Large intestine (tissue), 3 donors: ENCODE measurements at regions not wholly inside any gene's neighbourhood (a gene's known extent, or its start where the extent isn't known, plus 50 kb on each side); places are given as distances from the start of the nearest gene placed in this dataset.

Experiments used
- DNase-seq, 2 donors: peaks; one replicate each; pipeline versions ENCODE4 v3.0.0 to v3.0.0-alpha.2; 2013
- H3K27ac ChIP-seq: one replicate; pipeline ENCODE4 v1.5.1; 2013; ENCODE audit warnings: low read length
- H3K27me3 ChIP-seq: 2 replicates; pipeline ENCODE4 v1.6.1; 2013; ENCODE audit warnings: low read length; ENCODE audit not compliant: control insufficient read depth, insufficient read depth
- H3K36me3 ChIP-seq: 2 replicates; pipeline ENCODE4 v1.6.1; 2013; ENCODE audit warnings: low read length; ENCODE audit not compliant: control insufficient read depth, insufficient read depth
- H3K4me1 ChIP-seq: one replicate; pipeline ENCODE4 v1.6.1; 2013; ENCODE audit warnings: low read length; ENCODE audit not compliant: control insufficient read depth, insufficient read depth
- H3K4me3 ChIP-seq: one replicate; pipeline ENCODE4 v1.5.1; 2013; ENCODE audit warnings: low read length
- H3K9me3 ChIP-seq: one replicate; pipeline ENCODE4 v1.6.1; 2013; ENCODE audit warnings: mild to moderate bottlenecking, low read depth, low read length, moderate library complexity; ENCODE audit not compliant: control insufficient read depth
- WGBS: methylation state at CpG from one replicate; pipeline ENCODE4 v1.1.5; 2013; ENCODE audit warnings: low lambda C conversion rate; ENCODE audit not compliant: insufficient coverage; 5-methylcytosine and 5-hydroxymethylcytosine counted together

DNA sequence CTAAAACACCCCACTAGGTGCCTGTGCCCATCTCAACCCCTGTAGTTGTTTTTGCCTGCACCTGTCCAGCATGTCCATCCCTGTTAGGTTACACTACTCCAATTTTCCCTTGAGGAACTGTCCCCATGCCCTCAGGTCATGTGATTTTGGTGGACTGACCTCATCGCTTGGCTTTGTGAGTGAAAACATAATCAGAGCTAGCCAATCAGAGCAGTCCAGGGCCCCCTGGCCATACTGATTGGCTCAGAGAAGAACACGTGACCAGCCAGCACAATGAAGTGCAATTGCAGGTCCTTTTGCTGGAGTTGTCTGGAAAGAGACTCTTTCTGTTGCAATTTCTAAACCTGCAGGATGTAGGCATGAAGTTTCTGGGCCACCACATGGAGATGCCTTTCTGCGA is 303.3 kb upstream of the PROX1 start:
- no peak for DNase-seq
- no CpG with 5 or more reads among the region's 3 CpGs for WGBS
- H3K27ac ChIP-seq = no peak overlapping the region
- H3K9me3 ChIP-seq = no peaks in the 10 kb centered on the region
- H3K27me3 ChIP-seq = no peaks in the 10 kb centered on the region
- no peak overlapping the region for H3K4me3 ChIP-seq
- no peaks in the 10 kb centered on the region for H3K36me3 ChIP-seq
- H3K4me1 ChIP-seq = peaks cover 8% of the 10 kb centered on the region

DNA sequence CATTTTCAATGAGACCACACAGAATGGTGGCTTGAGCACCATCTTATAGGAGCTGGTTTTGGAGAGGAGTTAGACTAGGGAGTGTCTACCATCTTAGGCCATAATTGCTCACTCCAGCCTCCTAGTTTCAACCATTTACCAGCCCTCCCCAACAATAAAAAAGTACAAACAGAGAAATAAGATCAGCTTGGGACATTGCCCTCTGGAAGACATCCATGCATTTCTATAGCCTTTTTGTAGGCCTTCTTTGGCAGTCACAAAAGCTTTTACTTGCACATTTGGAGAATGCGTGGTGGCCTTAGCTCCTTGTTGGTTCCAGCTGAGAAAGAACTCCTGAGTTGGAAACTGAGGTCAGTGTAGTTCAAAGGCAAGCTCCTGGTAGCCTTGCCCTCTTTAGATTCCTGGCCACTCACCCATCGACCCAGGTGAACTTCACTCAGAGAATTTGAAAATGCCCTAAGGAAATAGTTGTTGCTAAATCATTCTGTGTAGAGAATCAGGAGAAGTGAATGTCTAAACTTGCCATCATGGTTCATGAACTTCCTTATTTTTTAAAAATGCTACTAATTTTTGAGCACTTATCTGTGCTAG is 301.7 kb upstream of the PROX1 start:
- H3K4me1 ChIP-seq = peaks cover 17% of the 10 kb centered on the region

DNA sequence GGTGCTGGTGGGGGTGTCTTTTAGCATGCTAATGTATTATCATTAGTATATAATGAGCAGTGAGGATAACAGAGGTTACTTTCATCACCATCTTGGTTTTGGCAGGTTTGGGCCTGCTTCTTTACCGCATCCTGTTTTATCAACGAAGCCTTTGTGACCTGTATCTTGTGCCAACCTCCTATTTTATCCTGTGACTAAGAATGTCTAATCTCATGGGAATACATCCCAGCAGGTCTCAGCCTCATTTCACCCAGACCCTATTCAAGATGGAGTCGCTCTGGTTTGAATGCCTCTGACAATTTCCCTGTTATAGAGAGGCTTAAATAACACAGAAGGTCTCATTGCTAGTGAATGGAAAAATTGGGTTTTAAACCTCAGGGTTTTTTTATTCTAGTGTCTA is 300.8 kb upstream of the PROX1 start:
- no peaks in the 10 kb centered on the region for H3K9me3 ChIP-seq
- DNase-seq = no peak
- H3K4me1 ChIP-seq = peaks cover 26% of the 10 kb centered on the region
- no peak overlapping the region for H3K4me3 ChIP-seq
- H3K27me3 ChIP-seq = no peaks in the 10 kb centered on the region
- 100% methylated on average over 1 of the region's 3 CpGs for whole genome bisulfite sequencing
- H3K36me3 ChIP-seq = no peaks in the 10 kb centered on the region
- no peak overlapping the region for H3K27ac ChIP-seq

More for the DNA sequence above, 301.7 kb upstream of the PROX1 start:
- Histone ChIP-seq H3K9me3 (no peaks in the 10 kb centered on the region), H3K4me3 (no peak overlapping the region), H3K27ac (no peak overlapping the region), H3K36me3 (no peaks in the 10 kb centered on the region), H3K27me3 (no peaks in the 10 kb centered on the region)
- no peak for DNase-seq
- WGBS = no CpG with 5 or more reads among the region's 2 CpGs

DNA sequence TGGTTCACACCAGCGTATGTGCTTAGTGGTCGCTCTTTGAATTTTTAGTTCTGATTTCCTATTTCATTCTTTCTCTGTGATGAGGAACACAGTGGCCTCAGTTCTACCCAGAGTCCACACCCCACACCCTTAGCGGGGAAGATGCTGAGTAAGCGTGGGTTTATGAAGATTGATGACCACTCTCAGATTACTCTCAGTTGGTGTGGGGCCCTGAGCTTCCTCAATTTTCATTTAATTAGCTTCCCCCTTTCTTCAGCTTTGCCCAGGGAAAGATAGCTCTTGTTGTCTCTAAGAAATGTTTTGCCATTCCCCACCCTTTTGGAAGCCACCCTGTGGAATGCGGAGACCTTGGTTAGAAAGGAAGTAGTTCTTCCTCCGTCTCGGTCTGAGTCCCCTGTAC is 299.9 kb upstream of the PROX1 start:
- 33% methylated on average over 3 of the region's 7 CpGs for WGBS
- DNase-seq = peak in 1 of 2 donors; percentile 54
- H3K9me3 ChIP-seq = no peaks in the 10 kb centered on the region
- H3K36me3 ChIP-seq = no peaks in the 10 kb centered on the region
- H3K27ac ChIP-seq = no peak overlapping the region
- no peak overlapping the region for H3K4me3 ChIP-seq
- peaks cover 32% of the 10 kb centered on the region for H3K4me1 ChIP-seq
- H3K27me3 ChIP-seq = no peaks in the 10 kb centered on the region

DNA sequence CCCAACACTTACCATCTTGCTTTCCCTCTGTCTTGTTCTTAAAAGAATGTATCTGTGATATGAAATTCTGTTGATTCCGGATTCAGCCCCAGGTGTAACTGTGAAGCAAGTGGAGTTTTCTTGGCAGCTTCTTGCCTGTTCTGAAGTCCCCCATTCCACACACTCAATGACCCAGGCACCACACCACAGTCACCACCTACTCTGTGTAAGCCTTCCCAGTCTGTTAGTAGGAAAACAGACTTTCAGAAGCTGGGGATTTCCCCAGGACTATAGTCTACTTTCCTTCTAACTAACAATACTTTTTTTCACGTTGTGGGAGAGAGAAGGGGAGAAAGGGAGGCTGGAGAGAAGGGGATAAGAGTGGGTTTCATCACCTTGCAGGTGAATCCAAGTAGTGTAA is 299.1 kb upstream of the PROX1 start:
- Histone ChIP-seq H3K4me1 (peaks cover 40% of the 10 kb centered on the region), H3K27me3 (no peaks in the 10 kb centered on the region), H3K36me3 (no peaks in the 10 kb centered on the region), H3K9me3 (no peaks in the 10 kb centered on the region), H3K27ac (no peak overlapping the region), H3K4me3 (no peak overlapping the region)
- WGBS = no CpG with 5 or more reads among the region's 2 CpGs
- DNase-seq = peak in 1 of 2 donors; percentile 35

DNA sequence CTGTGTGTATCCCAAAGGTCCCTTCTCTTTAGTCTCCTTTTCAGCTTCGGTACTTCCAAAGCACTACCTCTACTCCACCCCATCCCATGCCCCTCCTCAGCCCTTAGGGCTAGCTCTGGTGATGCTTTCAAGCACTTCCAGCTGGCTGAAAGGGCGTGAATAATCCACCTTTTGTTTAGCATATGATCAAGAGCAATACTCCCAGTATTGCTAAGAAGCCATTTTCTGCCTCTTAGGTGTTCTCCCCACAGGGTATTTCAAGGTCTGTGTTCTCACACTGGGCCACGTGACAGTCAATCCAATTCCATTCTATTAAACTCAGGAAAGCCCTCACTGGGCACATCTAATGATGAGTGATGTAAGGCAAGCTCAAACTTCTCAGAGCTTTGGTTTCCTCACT is 298.5 kb upstream of the PROX1 start:
- Histone ChIP-seq H3K27ac (no peak overlapping the region), H3K27me3 (no peaks in the 10 kb centered on the region), H3K36me3 (no peaks in the 10 kb centered on the region), H3K4me3 (no peak overlapping the region), H3K9me3 (no peaks in the 10 kb centered on the region), H3K4me1 (peaks cover 46% of the 10 kb centered on the region)
- WGBS = no CpG with 5 or more reads among the region's 3 CpGs
- DNase-seq = no peak

DNA sequence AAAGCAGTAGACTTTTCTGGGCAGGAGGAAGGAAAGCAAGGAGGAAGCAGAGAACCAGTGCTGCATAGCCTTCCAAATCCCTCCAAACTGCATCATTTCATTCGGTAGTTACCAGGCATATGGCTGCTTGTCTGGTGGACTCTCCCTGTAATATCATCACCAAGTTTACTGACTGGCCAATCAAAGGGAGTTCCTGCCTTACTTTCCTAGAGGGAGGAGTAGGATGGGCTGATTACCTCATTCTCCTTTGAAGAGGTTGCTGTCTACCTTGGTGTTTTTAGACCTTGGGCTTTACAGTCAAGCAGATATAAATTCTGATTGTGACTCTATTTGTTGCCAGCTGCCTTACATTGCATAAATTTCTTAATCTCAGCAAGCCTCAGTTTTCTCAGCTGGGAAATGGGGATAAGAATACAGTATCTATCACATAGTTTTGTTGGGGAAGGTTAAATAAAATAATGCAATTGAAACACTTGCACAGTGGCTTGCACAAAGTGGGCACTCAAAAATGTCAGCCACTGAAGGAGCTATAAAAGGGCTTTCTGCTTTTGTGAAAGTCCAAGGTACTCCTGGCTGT is 297.3 kb upstream of the PROX1 start:
- Histone ChIP-seq H3K4me3 (no peak overlapping the region), H3K36me3 (no peaks in the 10 kb centered on the region), H3K4me1 (peaks cover 53% of the 10 kb centered on the region), H3K9me3 (no peaks in the 10 kb centered on the region), H3K27me3 (no peaks in the 10 kb centered on the region), H3K27ac (no peak overlapping the region)
- peak in 1 of 2 donors; percentile 27 for DNase-seq
- no CpG with 5 or more reads among the region's 1 CpG for WGBS

DNA sequence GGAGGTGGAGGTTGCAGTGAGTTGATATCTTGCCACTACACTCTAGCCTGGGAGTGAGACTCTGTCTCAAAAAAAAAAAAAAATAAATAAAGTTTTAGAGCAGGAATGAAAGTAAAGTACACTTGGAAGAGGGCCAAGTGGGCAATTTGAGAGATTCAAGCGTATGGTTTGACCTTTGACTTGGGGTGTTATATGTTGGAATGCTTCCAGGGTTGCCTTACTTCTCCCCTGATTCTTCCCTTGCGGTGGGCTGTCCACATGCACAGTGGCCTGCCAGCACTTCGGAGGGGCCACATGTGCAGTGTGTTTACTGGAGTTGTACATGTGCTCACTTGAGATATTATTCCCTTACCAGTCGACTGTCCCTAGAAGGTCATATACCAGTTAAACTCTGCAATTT is 295.5 kb upstream of the PROX1 start:
- Histone ChIP-seq H3K36me3 (no peaks in the 10 kb centered on the region), H3K27me3 (no peaks in the 10 kb centered on the region), H3K4me3 (no peak overlapping the region), H3K27ac (peak overlapping the region; percentile 67), H3K9me3 (no peaks in the 10 kb centered on the region), H3K4me1 (peaks cover 53% of the 10 kb centered on the region)
- no CpG with 5 or more reads among the region's 4 CpGs for WGBS
- peak; percentile 77 to 94 for DNase-seq

- no CpG with 5 or more reads among the region's 4 CpGs for WGBS
- H3K4me3 ChIP-seq = no peak overlapping the region
- H3K27ac ChIP-seq = peak overlapping the region; percentile 13
- H3K9me3 ChIP-seq = no peaks in the 10 kb centered on the region
- H3K4me1 ChIP-seq = peaks cover 45% of the 10 kb centered on the region
- no peaks in the 10 kb centered on the region for H3K27me3 ChIP-seq
- peak in 1 of 2 donors; percentile 51 for DNase-seq
- H3K36me3 ChIP-seq = no peaks in the 10 kb centered on the region
Measured at GRCh38 chr1:213693864-213694263, 293.9 kb upstream of the PROX1 start.

GRCh38 chr1:213697192-213697802 is 290.5 kb upstream of the PROX1 start:
- WGBS = no CpG with 5 or more reads among the region's 4 CpGs

More at GRCh38 chr1:213697192-213697802, 290.5 kb upstream of the PROX1 start:
- no peaks in the 10 kb centered on the region for H3K9me3 ChIP-seq
- H3K27ac ChIP-seq = no peak overlapping the region
- no peaks in the 10 kb centered on the region for H3K36me3 ChIP-seq
- H3K27me3 ChIP-seq = no peaks in the 10 kb centered on the region
- peaks cover 26% of the 10 kb centered on the region for H3K4me1 ChIP-seq
- no peak overlapping the region for H3K4me3 ChIP-seq
- DNase-seq = no peak
